Small intestine (tissue), 7 donors: ENCODE measurements at regions not wholly inside any gene's neighbourhood (a gene's known extent, or its start where the extent isn't known, plus 50 kb on each side); places are given as distances from the start of the nearest gene placed in this dataset.

Experiments
- DNase-seq, 2 donors: peaks; one replicate each; pipeline versions ENCODE4 v3.0.0 to v3.0.0-alpha.2; 2013
- FAIRE-seq: peaks from 2 replicates; lab custom pipeline; 2012; peaks lifted over from hg19 to GRCh38; lab: Jason Lieb, UNC
- H3K27ac ChIP-seq, 3 donors: one replicate each; pipeline ENCODE4 v1.5.1; 2013; ENCODE audit warnings: low read length in 2 of 3, mild to moderate bottlenecking in 2 of 3, control low read depth in 1 of 3, inconsistent platforms in 1 of 3, low read depth in 1 of 3, moderate library complexity in 1 of 3
- H3K27me3 ChIP-seq, 3 donors: one replicate each; pipeline ENCODE4 v1.6.1; 2013; ENCODE audit warnings: low read length in 3 of 3, inconsistent platforms in 1 of 3; ENCODE audit not compliant: control insufficient read depth in 3 of 3, insufficient read depth in 3 of 3
- H3K36me3 ChIP-seq, 3 donors: one replicate each; pipeline ENCODE4 v1.6.1; 2013; ENCODE audit warnings: low read length in 3 of 3, inconsistent platforms in 1 of 3, low read depth in 1 of 3, mild to moderate bottlenecking in 1 of 3, moderate library complexity in 1 of 3; ENCODE audit not compliant: control insufficient read depth in 3 of 3, insufficient read depth in 2 of 3
- H3K4me1 ChIP-seq, 3 donors: one replicate each; pipeline ENCODE4 v1.6.1; 2013; ENCODE audit warnings: low read length in 2 of 3, inconsistent platforms in 1 of 3, low read depth in 1 of 3, mild to moderate bottlenecking in 1 of 3, moderate library complexity in 1 of 3; ENCODE audit not compliant: control insufficient read depth in 3 of 3, insufficient read depth in 2 of 3
- H3K4me3 ChIP-seq, 3 donors: one replicate each; pipeline ENCODE4 v1.5.1; 2013; ENCODE audit warnings: low read length in 3 of 3, control low read depth in 1 of 3, inconsistent platforms in 1 of 3, low read depth in 1 of 3, mild to moderate bottlenecking in 1 of 3, moderate library complexity in 1 of 3
- H3K9me3 ChIP-seq, 2 donors: one replicate each; pipeline ENCODE4 v1.6.1; 2013; ENCODE audit warnings: low read depth in 1 of 2, low read length in 1 of 2; ENCODE audit not compliant: control insufficient read depth in 2 of 2, insufficient read depth in 1 of 2
- WGBS, 3 donors: extraction: QIAGEN DNeasy Blood & Tissue Kit; methylation state at CpG; one replicate each; pipeline ENCODE4 v1.1.7; 2013; 5-methylcytosine and 5-hydroxymethylcytosine counted together
- donor health status: healthy with polysubstance abuse.
- donor health status: control.
- donor health status: control.
- donor health status: Bipolar disorder and iron deficiency.
- donor health status: healthy.

DNA sequence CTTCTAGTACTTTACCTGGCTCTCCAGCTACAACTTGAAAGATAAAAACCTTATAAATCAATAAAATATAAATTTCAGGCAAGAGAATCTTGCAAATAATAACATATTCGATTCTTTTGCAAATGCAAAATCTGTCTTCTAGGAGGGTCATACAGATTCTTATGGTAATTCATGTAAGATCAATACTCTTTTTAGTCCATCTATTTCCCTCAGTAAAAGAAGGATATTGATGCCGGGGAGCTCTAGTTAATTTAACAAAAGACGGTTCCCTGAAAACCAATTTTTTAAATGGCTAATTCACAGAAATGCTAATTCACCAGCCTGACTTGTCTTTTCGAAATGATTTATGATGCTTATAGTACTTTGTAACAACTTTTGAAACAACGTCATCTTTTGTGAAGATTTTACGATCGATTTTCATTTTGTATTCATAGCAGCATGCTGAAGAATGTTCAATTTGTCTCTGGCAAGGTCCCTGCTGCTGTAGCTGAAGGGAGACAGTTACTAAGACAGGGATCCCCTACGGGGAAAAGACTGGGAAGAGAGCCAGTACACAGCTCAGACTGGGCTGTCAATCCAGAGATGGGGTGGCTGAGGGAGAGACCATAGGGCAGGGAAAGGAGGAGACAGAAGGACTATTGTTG, 90.6 kb upstream of the SPAG17 start:
- H3K9me3 ChIP-seq, result no peaks in the 10 kb centered on the region
- FAIRE-seq (no peak), DNase-seq (no peak)
- no peaks in the 10 kb centered on the region for H3K4me1 ChIP-seq
- WGBS, 3 donors, result 65 to 67% (median 67%) methylated on average over 8 of the region's 8 CpGs
- no peaks in the 10 kb centered on the region for H3K36me3 ChIP-seq
- H3K27me3 ChIP-seq, result no peaks in the 10 kb centered on the region
- H3K27ac ChIP-seq, result no peak overlapping the region
- no peak overlapping the region for H3K4me3 ChIP-seq

GRCh38 chr1:118272884-118273283, 87.9 kb upstream of the SPAG17 start:
- H3K9me3 ChIP-seq, result no peaks in the 10 kb centered on the region
- no peaks in the 10 kb centered on the region for H3K36me3 ChIP-seq
- no peak overlapping the region for H3K27ac ChIP-seq
- WGBS, 3 donors, result 71 to 76% (median 72%) methylated on average over 5 of the region's 5 CpGs
- no peak overlapping the region for H3K4me3 ChIP-seq
- DNase-seq (no peak), FAIRE-seq (no peak)
- H3K27me3 ChIP-seq, result no peaks in the 10 kb centered on the region
- H3K4me1 ChIP-seq, result no peaks in the 10 kb centered on the region

DNA sequence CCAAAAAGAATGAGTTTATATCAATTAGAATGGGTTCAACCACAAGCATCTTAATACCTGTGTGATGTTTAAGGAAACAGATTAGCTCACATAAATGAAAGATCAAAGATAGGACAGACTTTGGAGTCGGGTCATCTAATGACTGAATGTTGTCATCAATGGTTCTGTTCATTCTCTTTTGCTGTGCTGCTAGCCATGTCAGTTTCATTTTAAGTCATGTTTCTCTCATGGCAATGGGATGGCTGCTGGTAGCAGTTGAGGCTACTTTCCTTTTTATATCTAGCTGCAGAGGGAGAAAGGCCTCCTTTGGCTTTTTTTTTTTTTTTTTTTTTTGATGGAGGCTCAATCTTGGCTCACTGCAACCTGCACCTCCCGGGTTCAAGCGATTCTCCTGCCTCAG, 86.9 kb upstream of the SPAG17 start:
- Histone ChIP-seq H3K36me3 (no peaks in the 10 kb centered on the region), H3K4me3 (no peak overlapping the region), H3K4me1 (no peaks in the 10 kb centered on the region), H3K9me3 (no peaks in the 10 kb centered on the region), H3K27ac (no peak overlapping the region), H3K27me3 (no peaks in the 10 kb centered on the region)
- DNase-seq (no peak), FAIRE-seq (no peak)
- WGBS, 3 donors, result 82 to 91% (median 83%) methylated on average over 3 of the region's 3 CpGs

DNA sequence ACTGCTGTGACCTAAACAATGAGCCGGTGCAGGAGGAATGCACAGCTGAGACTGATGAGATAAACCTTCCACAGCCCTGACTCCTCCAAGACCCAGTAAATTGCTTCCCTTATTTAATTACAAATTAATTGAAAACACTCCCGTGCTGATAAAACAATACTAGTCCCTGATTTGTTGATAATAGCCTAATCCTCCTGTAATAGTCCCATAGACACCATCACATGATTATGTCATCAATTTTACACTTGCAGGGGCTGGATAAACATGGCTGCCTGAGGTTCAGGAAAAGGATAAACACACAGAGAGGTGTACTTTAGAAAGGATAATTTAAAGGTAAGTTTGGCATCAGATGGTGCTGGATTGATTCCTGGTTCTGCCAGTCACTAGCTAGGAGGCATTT, 84.6 kb upstream of the SPAG17 start:
- Histone ChIP-seq H3K9me3 (no peaks in the 10 kb centered on the region), H3K4me1 (no peaks in the 10 kb centered on the region), H3K27me3 (no peaks in the 10 kb centered on the region), H3K27ac (no peak overlapping the region), H3K36me3 (no peaks in the 10 kb centered on the region), H3K4me3 (no peak overlapping the region)
- no peak for DNase-seq
- 49 to 54% (median 51%) methylated on average over 2 of the region's 2 CpGs for WGBS, 3 donors
- FAIRE-seq, result no peak

DNA sequence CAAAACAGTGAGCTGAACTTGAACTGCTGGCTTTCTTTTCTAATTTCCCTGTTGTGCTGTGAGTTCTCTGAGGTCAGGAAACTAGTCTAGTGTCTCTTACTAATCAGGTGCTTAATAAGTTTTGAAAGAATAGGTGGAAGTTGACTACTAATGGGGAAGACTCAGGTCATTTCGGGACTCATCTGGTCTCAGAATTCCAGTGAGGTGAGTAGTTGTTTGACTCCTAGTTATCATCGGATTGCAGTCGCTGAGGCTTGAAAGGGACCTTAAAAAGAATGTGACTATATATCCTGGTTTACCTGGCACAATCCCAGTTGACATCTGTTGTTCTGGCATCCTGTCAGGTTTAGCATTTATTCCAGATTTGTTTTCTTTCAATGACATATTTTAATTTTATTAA, 81.4 kb upstream of the SPAG17 start:
- FAIRE-seq (no peak), DNase-seq (no peak)
- H3K36me3 ChIP-seq, result no peaks in the 10 kb centered on the region
- no peak overlapping the region for H3K4me3 ChIP-seq
- H3K4me1 ChIP-seq, result no peaks in the 10 kb centered on the region
- H3K27me3 ChIP-seq, result no peaks in the 10 kb centered on the region
- no peaks in the 10 kb centered on the region for H3K9me3 ChIP-seq
- 82 to 91% (median 82%) methylated on average over 3 of the region's 3 CpGs for WGBS, 3 donors
- H3K27ac ChIP-seq, result no peak overlapping the region

DNA sequence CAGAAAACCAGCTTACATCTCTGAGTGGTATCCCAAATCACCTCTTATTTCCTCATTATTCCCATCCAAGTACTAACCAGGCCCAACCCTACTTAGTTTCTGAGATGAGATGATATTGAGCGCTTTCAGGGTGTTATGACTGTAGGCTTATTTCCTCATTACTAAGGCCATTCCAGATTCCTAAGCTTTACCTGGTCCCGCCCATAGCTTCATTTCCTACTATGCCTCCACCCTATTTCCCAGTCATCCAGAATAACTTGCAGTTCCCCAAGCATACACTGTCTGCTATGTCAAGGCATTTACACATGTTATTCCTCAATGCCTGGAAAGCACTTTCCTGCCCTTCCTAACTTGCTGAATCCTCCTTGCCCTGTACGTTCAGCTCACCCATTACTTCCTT, 79.3 kb upstream of the SPAG17 start:
- no peaks in the 10 kb centered on the region for H3K36me3 ChIP-seq
- FAIRE-seq (no peak), DNase-seq (no peak)
- no peaks in the 10 kb centered on the region for H3K9me3 ChIP-seq
- no peak overlapping the region for H3K27ac ChIP-seq
- H3K4me3 ChIP-seq, result no peak overlapping the region
- no peaks in the 10 kb centered on the region for H3K27me3 ChIP-seq
- no peaks in the 10 kb centered on the region for H3K4me1 ChIP-seq
- WGBS, 3 donors, result 75 to 88% (median 77%) methylated on average over 3 of the region's 3 CpGs

DNA sequence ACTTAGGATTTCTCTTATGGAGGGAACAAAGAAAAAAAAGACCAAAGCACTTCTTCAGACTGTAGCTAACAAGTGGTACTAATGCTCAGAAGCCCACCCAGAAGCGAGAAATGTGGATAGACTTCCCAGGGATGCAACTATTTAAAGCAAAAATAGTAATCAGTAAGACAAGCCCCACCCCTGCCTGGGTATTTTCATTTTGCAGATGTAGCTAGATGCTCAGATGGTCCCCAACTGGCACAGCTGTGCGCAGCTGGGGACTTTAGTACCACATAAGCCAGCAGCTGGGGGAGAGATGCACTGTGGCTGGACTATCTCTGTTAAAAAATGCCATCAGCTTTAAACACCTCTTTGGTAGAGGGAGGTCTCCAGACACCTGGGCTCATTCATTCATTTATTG, 77.8 kb upstream of the SPAG17 start:
- Histone ChIP-seq H3K4me3 (no peak overlapping the region), H3K9me3 (no peaks in the 10 kb centered on the region), H3K27me3 (no peaks in the 10 kb centered on the region), H3K27ac (no peak overlapping the region), H3K36me3 (no peaks in the 10 kb centered on the region), H3K4me1 (no peaks in the 10 kb centered on the region)
- no peak for FAIRE-seq
- DNase-seq, result no peak
- 67 to 83% (median 72%) methylated on average over 2 of the region's 2 CpGs for WGBS, 3 donors

DNA sequence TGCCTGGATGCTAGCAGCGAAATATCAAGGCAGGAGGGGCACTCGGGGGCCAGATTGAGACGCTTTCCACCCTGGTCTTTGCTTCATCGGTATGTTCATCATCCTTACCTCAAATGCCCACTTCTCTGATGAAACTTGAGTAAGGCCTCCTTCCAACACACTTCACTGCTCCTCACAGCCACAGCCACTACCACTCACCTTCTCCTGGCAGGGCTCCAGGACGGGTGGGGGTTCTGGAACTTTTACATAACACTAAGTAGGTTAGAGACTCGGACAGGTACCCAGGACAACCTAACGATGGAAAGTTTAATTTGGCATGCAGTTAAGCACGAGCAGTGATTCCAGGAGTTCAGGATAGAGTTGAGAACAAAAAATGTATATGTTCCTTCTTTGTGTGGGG, 73.9 kb upstream of the SPAG17 start:
- FAIRE-seq (no peak), DNase-seq (no peak)
- Histone ChIP-seq H3K27me3 (no peaks in the 10 kb centered on the region), H3K36me3 (no peaks in the 10 kb centered on the region), H3K9me3 (no peaks in the 10 kb centered on the region), H3K4me1 (no peaks in the 10 kb centered on the region), H3K27ac (no peak overlapping the region), H3K4me3 (no peak overlapping the region)
- WGBS, 3 donors, result 82 to 87% (median 85%) methylated on average over 8 of the region's 8 CpGs

DNA sequence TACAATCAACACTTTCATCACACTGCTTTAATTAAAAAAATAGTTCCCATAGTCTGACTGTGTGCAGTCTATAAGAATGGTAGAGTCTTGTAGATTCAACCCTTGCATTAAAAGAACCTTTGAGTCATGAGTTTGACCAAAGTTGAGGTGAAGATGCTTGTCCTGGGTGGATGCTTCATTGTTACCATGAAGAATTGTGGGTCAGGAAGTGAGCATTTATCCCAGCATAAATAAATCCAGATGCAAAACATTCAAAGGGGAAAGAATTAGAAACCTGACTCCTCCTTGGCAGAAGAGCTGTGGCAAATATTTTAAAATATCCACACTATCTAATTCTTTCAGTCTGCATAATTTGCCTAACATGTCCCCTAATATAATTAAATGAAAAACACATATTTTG, 72.9 kb upstream of the SPAG17 start:
- Histone ChIP-seq H3K36me3 (no peaks in the 10 kb centered on the region), H3K27me3 (no peaks in the 10 kb centered on the region), H3K4me3 (no peak overlapping the region), H3K9me3 (no peaks in the 10 kb centered on the region), H3K4me1 (no peaks in the 10 kb centered on the region), H3K27ac (no peak overlapping the region)
- FAIRE-seq, result no peak
- no peak for DNase-seq
